IMR-90 (cell line): ENCODE measurements at regions not wholly inside any gene's neighbourhood (a gene's known extent, or its start where the extent isn't known, plus 50 kb on each side); places are given as distances from the start of the nearest gene placed in this dataset.

Experiments
- ATAC-seq: fragments of 200-7000 bp; cut with Tn5 transposase; 2 replicates; pipeline ENCODE4 v1.9.1; 2020; ENCODE audit warnings: low read depth, mild to moderate bottlenecking, moderate library complexity
- BruUV-seq: library from RNA; stranded (reverse); fragments of 400-500 nt; replicated peaks from 2 replicates; lab custom pipeline; 2021; lab: Mats Ljungman, UMichigan
- CTCF ChIA-PET: fragments of 300-600 bp; formaldehyde crosslinking; extraction: SDS; loops from one replicate; lab custom pipeline; 2021; ENCODE audit warnings: antibody characterized with exemption; lab: Yijun Ruan, JAX
- POLR2A ChIA-PET: fragments of 300-600 bp; sonication (Branson Sonifier 250); formaldehyde crosslinking; loops from one replicate; lab custom pipeline; 2022; ENCODE audit warnings: antibody characterized with exemption; ENCODE audit not compliant: unreplicated experiment; lab: Charles Lee
- DNase-seq: peaks from one replicate; pipeline ENCODE4 v3.0.0; 2013
- H2AFZ ChIP-seq: replicated peaks from 2 replicates; pipeline ENCODE3; 2013; ENCODE audit warnings: low read length, mild to moderate bottlenecking; ENCODE audit not compliant: poor library complexity
- H2AK5ac ChIP-seq: 2 replicates; pipeline ENCODE4 v1.6.1; 2013; ENCODE audit warnings: low read depth, low read length, inconsistent platforms
- H2AK9ac ChIP-seq: replicated peaks from 2 replicates; pipeline ENCODE3; 2013; ENCODE audit warnings: mild to moderate bottlenecking, low read depth, low read length, moderate library complexity; ENCODE audit not compliant: poor library complexity
- H2BK120ac ChIP-seq: 2 replicates; pipeline ENCODE4 v1.6.1; 2013; ENCODE audit warnings: low read depth, low read length, inconsistent platforms
- H2BK15ac ChIP-seq: 3 replicates; pipeline ENCODE4 v1.6.1; 2013; ENCODE audit warnings: low read depth, low read length, inconsistent platforms
- H2BK20ac ChIP-seq: 2 replicates; pipeline ENCODE4 v1.6.1; 2013; ENCODE audit warnings: low read depth, mild to moderate bottlenecking, inconsistent platforms, low read length, moderate library complexity
- H2BK5ac ChIP-seq: 2 replicates; pipeline ENCODE4 v1.6.1; 2013; ENCODE audit warnings: mild to moderate bottlenecking, low read depth, low read length, inconsistent platforms; ENCODE audit not compliant: poor library complexity, severe bottlenecking
- H3K14ac ChIP-seq: replicated peaks from 2 replicates; pipeline ENCODE4 v1.6.1; 2013; ENCODE audit warnings: low read depth, low read length, inconsistent platforms
- H3K18ac ChIP-seq: 2 replicates; pipeline ENCODE4 v1.6.1; 2013; ENCODE audit warnings: low read depth, low read length, control low read depth
- H3K23ac ChIP-seq: 2 replicates; pipeline ENCODE4 v1.6.1; 2013; ENCODE audit warnings: low read depth, low read length, inconsistent platforms
- H3K27ac ChIP-seq: 2 replicates; pipeline ENCODE4 v1.5.1; 2013; ENCODE audit warnings: mild to moderate bottlenecking, control low read depth, low read length; ENCODE audit not compliant: insufficient read depth
- H3K27me3 ChIP-seq: 2 replicates; pipeline ENCODE4 v1.6.1; 2013; ENCODE audit warnings: low read length; ENCODE audit not compliant: control insufficient read depth, insufficient read depth
- H3K36me3 ChIP-seq: 2 replicates; pipeline ENCODE4 v1.6.1; 2013; ENCODE audit warnings: low read length, mixed read lengths; ENCODE audit not compliant: control insufficient read depth, insufficient read depth
- H3K4ac ChIP-seq: 2 replicates; pipeline ENCODE4 v1.6.1; 2013; ENCODE audit warnings: low read depth, low read length, inconsistent platforms
- H3K4me1 ChIP-seq: 2 replicates; pipeline ENCODE4 v1.6.1; 2013; ENCODE audit warnings: low read length, mixed read lengths; ENCODE audit not compliant: control insufficient read depth, insufficient read depth
- H3K4me2 ChIP-seq: 2 replicates; pipeline ENCODE4 v1.6.1; 2013; ENCODE audit warnings: low read depth, mild to moderate bottlenecking, control low read depth, low read length, moderate library complexity
- H3K4me3 ChIP-seq: 2 replicates; pipeline ENCODE4 v1.5.1; 2013; ENCODE audit warnings: low read depth, mild to moderate bottlenecking, control low read depth, low read length, moderate library complexity; ENCODE audit not compliant: insufficient read depth
- H3K56ac ChIP-seq: 2 replicates; pipeline ENCODE4 v1.6.1; 2013; ENCODE audit warnings: low read length, inconsistent platforms; ENCODE audit not compliant: insufficient read depth; ENCODE audit errors: extremely low read depth
- H3K79me1 ChIP-seq, 2 experiments: 2 replicates each; pipeline ENCODE4 v1.6.1; 2013; ENCODE audit warnings: low read length in 2 of 2, inconsistent platforms in 1 of 2, low read depth in 1 of 2
- H3K9ac ChIP-seq: 2 replicates; pipeline ENCODE4 v1.6.1; 2013; ENCODE audit warnings: low read depth, low read length, control low read depth
- H3K9me1 ChIP-seq: 2 replicates; pipeline ENCODE4 v1.6.1; 2013; ENCODE audit warnings: low read length, inconsistent platforms; ENCODE audit not compliant: insufficient read depth
- H3K9me3 ChIP-seq: 2 replicates; pipeline ENCODE4 v1.6.1; 2013; ENCODE audit warnings: low read length; ENCODE audit not compliant: control insufficient read depth, insufficient read depth
- H4K20me1 ChIP-seq: 2 replicates; pipeline ENCODE4 v1.6.1; 2013; ENCODE audit warnings: low read length, inconsistent platforms; ENCODE audit not compliant: insufficient read depth
- H4K5ac ChIP-seq: 2 replicates; pipeline ENCODE4 v1.6.1; 2013; ENCODE audit warnings: mild to moderate bottlenecking, low read depth, low read length, control low read depth
- H4K8ac ChIP-seq, 2 experiments: 2 replicates each; pipeline ENCODE4 v1.6.1; 2013; ENCODE audit warnings: low read depth in 2 of 2, low read length in 2 of 2, control low read depth in 1 of 2, inconsistent platforms in 1 of 2
- H4K91ac ChIP-seq: 2 replicates; pipeline ENCODE4 v1.6.1; 2013; ENCODE audit warnings: low read depth, low read length, inconsistent platforms; ENCODE audit not compliant: insufficient read depth
- CHD1 ChIP-seq: IDR thresholded peaks from 2 replicates; pipeline ENCODE4 v1.6.1; 2012; ENCODE audit warnings: low read depth, low read length, improper control_type of control experiment
- CTCF ChIP-seq: conservative IDR thresholded peaks from 2 replicates; pipeline ENCODE4 v1.5.1; 2012; ENCODE audit warnings: mild to moderate bottlenecking, low read depth, low read length, improper control_type of control experiment
- FOS ChIP-seq: fragments of 150-350 bp; IDR thresholded peaks from 2 replicates; pipeline ENCODE4 v1.6.1; 2016; ENCODE audit warnings: low read depth, low read length
- MXI1 ChIP-seq: IDR thresholded peaks from 2 replicates; pipeline ENCODE4 v1.6.1; 2012; ENCODE audit warnings: low read depth, mild to moderate bottlenecking, low read length, moderate library complexity, borderline replicate concordance
- USF2 ChIP-seq: fragments of 150-350 bp; IDR thresholded peaks from 2 replicates; pipeline ENCODE4 v1.6.1; 2017; ENCODE audit warnings: mild to moderate bottlenecking, antibody characterized with exemption, low read length, low read depth
- WGBS, 2 experiments: methylation state at CpG; one replicate each; pipeline versions ENCODE4 v1.1.5 to v1.1.7; 2013; ENCODE audit warnings: missing lambda C conversion rate in 2 of 2; ENCODE audit not compliant: insufficient read length in 1 of 2; ENCODE audit errors: extremely low coverage in 2 of 2; 5-methylcytosine and 5-hydroxymethylcytosine counted together
- dilution Hi-C: fragments of 300-500 bp; cut with HindIII; formaldehyde crosslinking; loops from one replicate; pipeline ENCODE4 v1.14.3; 2018; ENCODE audit warnings: low sequenced_read_pairs; ENCODE audit not compliant: unreplicated experiment
- in situ Hi-C: fragments of 300-500 bp; cut with MboI; formaldehyde crosslinking; loops from 3 replicates; pipeline ENCODE4 v1.14.3; 2019; ENCODE audit warnings: low sequenced_read_pairs, inconsistent platforms, mixed read lengths
- intact Hi-C: fragments of 100-400 bp; cut with micrococcal nuclease; formaldehyde crosslinking; loops from 2 replicates; pipeline ENCODE4 v1.10.0; 2022

- Histone ChIP-seq H3K14ac (no peak overlapping the region), H3K9ac (no peak overlapping the region), H2AK5ac (no peak overlapping the region), H2BK20ac (no peak overlapping the region), H3K79me1 (no peaks in the 10 kb centered on the region), H3K9me1 (no peaks in the 10 kb centered on the region), H3K4me3 (no peak overlapping the region), H2BK15ac (no peak overlapping the region), H3K56ac (no peak overlapping the region), H2AK9ac (no peak overlapping the region), H4K5ac (no peak overlapping the region), H4K91ac (no peak overlapping the region), H3K36me3 (no peaks in the 10 kb centered on the region), H3K27ac (no peak overlapping the region), H2BK5ac (no peak overlapping the region), H2AFZ (no peak overlapping the region), H2BK120ac (no peak overlapping the region), H4K20me1 (no peaks in the 10 kb centered on the region), H3K27me3 (no peaks in the 10 kb centered on the region), H3K18ac (no peak overlapping the region), H3K4me2 (no peak overlapping the region), H3K9me3 (no peaks in the 10 kb centered on the region), H4K8ac (no peak overlapping the region), H3K4ac (no peak overlapping the region), H3K23ac (no peak overlapping the region), H3K4me1 (no peaks in the 10 kb centered on the region)
- POLR2A ChIA-PET = no interaction called here
- ATAC-seq (no peak), DNase-seq (no peak)
- BruUV-seq = no TSS peak
- WGBS, 2 experiments = no CpG with 5 or more reads among the region's 2 CpGs
- no peak for TF ChIP-seq MXI1
- TF ChIP-seq CHD1 = no peak
- TF ChIP-seq CTCF = no peak
- no peak for TF ChIP-seq USF2
- no peak for TF ChIP-seq FOS
- dilution Hi-C loops = no loop called here
- in situ Hi-C loops = loop anchor here (25.0 kb wide), 1 partner anchor 1922 kb away; no protein-coding TSS in a partner anchor
- intact Hi-C loops = loop anchor here (2.0 kb wide), 2 partner anchors 99 to 957 kb away; no protein-coding TSS in a partner anchor
- CTCF ChIA-PET = interaction anchor here (0.9 to 1.3 kb wide), 2 partner anchors 66 to 101 kb away, joined by 3 to 4 read pairs; no protein-coding TSS in a partner anchor
Measured at GRCh38 chr4:143083756-143084472, 100.8 kb upstream of the USP38 start.
